H4 (cell line): ENCODE measurements at regions not wholly inside any gene's neighbourhood (a gene's known extent, or its start where the extent isn't known, plus 50 kb on each side); places are given as distances from the start of the nearest gene placed in this dataset.
A peak's percentile ranks its signal among the peaks of the same experiment; 100 is the strongest.
"Not testable (repeated sequence)": the region's sequence is repeated elsewhere in the genome, so short reads cannot be mapped to it uniquely, and the experiment has no call there.

Experiments used
- DNase-seq: peaks from one replicate; pipeline ENCODE4 v3.0.0-alpha.2; 2015; ENCODE audit warnings: low spot score

GRCh38 chr2:12543076-12543977 is 173.4 kb upstream of the TRIB2 start:
- DNase-seq = no peak

GRCh38 chr2:12543978-12544558 is 172.7 kb upstream of the TRIB2 start:
- no peak for DNase-seq

- DNase-seq = no peak
These were observed 169.1 kb upstream of the TRIB2 start for GRCh38 chr2:12547566-12548170.

GRCh38 chr2:12548906-12549305 is 167.8 kb upstream of the TRIB2 start:
- DNase-seq = no peak

GRCh38 chr2:12549641-12550040 is 167.1 kb upstream of the TRIB2 start:
- no peak for DNase-seq

DNA sequence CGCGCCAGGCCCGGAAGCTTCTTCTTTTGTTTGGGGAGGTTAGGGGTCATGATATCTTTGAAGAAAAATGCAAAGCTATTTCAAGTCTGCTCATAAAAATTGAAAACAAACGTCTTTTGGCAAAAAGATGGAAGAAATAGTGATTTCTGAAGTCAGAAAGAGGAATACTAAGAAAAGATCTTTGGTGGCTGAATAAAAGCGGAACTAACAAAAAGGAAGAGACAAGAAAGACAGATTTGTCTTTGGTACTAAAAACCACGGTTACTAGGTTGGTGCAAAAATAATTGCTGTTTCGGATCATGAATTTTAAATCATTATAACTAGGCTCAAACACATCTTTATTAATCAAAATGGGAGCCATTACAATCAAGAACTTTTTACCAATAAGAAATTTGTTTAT is 164.6 kb upstream of the TRIB2 start:
- DNase-seq = no peak

DNA sequence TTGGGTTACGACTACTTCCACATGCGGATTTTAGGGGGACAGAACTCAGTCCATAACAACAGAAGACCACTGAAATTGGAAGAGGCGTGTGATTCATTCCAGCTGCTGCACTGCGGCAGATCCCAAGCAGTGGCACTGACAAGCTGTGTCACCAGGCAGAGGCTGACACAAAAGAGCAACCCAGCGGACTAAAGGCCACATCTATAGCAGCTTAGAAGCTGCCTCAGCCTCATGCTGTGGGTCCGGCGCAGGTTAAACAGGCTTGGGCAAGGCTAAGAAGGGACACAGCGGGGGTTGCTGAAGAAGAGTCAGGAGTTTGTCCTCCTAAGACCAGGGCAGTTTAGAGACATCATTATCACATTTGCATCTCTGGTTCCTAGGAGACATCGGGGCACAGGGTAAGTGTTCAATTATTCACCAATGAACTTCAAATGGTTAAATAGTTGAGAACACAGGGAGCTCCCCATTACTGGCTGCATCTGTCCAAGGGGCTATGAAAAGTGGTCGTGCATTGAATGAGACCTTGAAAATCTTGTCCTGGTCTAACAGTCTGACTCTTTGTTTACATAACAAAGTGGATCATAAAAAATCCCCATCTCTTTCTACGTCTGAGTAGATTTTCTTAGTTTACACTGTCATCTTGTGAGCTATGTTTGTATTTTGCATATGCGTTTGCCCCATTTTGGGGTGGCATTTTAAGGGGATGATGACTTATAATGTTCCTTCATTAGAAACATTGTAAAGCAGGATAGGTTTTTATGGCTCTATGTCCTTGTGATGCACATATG is 162.3 kb upstream of the TRIB2 start:
- DNase-seq = no peak

GRCh38 chr2:12555012-12555645 is 161.6 kb upstream of the TRIB2 start:
- no peak for DNase-seq

- DNase-seq = peak; percentile 16
These were observed 160.0 kb upstream of the TRIB2 start for GRCh38 chr2:12556762-12557161.

- DNase-seq = no peak
These were observed 159.0 kb upstream of the TRIB2 start for GRCh38 chr2:12557688-12558087.

- DNase-seq = no peak
These were observed 158.2 kb upstream of the TRIB2 start for GRCh38 chr2:12558519-12558918.

- DNase-seq = no peak
These were observed 156.1 kb upstream of the TRIB2 start for GRCh38 chr2:12560618-12561017.

- no peak for DNase-seq
These were observed 149.3 kb upstream of the TRIB2 start for GRCh38 chr2:12567411-12567810.

GRCh38 chr2:12569510-12569909 is 147.2 kb upstream of the TRIB2 start:
- DNase-seq = not testable (repeated sequence)

GRCh38 chr2:12569929-12570328 is 146.8 kb upstream of the TRIB2 start:
- DNase-seq = not testable (repeated sequence)

DNA sequence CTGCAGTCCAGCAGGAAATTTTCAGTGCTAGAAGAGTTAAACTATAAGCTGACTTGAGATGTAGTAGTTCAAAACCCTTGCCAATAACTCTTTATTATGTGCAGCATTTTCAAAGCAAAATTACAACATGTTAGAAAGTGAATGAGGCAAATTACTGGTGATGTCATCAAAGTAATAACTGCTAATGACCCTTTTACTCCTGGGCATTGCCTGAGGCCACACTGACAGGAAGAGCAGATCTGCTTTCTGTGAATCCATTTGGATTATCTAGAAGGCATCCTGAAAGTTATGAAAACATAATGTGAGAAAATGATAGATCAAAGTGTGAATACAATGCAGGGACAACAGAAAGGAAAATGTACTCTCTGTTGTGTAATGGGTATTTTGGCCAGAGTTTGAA is 139.6 kb upstream of the TRIB2 start:
- DNase-seq = no peak

DNA sequence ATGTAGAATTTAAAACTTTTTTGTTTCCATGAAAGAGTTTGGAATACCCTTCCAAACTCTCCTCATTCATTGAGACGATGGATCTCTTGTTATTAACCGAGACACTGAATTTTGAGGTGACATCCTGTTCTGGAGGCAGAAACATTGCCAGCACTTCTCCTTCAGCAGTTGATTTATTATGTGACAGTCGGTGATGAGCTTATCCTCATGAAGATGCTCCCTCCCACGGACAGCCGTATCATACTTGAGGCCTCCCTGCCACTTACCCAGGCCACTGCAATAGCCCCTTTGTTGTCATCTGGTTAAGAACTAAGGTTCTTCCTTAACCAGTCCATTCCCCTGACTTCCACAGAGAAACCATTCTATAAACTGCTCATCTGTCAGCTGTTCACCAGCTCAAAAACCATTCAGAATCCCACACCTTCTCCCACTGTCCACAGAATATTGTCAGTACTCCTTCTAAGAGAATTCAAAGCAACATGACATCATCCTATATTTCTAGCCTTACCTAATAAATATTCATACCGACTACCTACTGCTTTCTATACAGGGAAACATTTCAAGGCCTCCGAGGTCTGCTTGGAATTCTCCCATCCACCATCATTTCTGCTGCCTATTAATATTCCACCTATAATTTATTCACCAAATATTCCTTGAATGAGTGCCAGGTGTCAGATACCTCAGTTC is 139.0 kb upstream of the TRIB2 start:
- DNase-seq = no peak

GRCh38 chr2:12579018-12579417 is 137.7 kb upstream of the TRIB2 start:
- DNase-seq = no peak

DNA sequence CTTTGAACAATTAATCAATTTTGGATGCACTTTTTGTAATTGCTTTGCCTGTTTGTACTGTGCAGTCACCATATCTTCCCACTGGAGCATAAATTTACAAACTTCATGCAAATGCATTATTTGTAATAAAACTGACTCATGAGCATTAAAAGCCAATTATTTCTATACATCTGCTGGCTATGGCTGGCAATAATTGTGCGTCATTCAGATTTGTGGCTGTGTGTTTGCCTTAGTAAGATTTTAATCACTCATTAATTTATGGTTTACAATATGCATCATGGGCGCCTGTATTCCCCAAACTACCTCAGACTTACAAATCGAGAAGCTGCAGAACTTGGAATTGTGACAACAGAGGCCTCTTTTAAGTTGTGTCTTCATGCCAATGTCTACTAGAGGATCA is 132.4 kb upstream of the TRIB2 start:
- no peak for DNase-seq

GRCh38 chr2:12585784-12586183 is 131.0 kb upstream of the TRIB2 start:
- DNase-seq = no peak

DNA sequence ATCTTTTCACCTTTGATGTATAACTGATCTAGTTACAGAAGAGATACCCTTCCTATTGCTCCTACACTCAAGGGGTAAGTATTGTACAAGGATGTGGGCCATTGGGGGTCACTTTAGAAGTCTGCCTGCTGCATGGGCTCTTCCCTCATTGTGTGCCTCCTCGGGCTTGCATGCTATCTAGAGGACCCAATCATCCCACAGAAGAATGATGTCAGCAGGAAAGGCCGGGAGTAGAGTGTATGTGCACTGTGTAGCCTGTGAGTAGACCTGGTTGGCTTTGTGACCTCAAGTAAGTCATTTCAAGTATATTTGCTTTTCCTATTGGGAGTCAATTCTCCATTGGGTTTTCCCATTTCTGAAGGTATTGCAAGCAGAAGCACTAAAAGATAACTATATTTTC is 129.5 kb upstream of the TRIB2 start:
- DNase-seq = no peak
